ENCODE measurements at regions not wholly inside any gene's neighbourhood (a gene's known extent, or its start where the extent isn't known, plus 50 kb on each side); places are given as distances from the start of the nearest gene placed in this dataset.

GRCh38 chr7:156113731-156114130 is 301.5 kb upstream of the SHH start:
- Histone ChIP-seq H3K4me3 (no peak overlapping the region), H3K36me3 (ENCODE audit: insufficient read depth) (no peaks in the 10 kb centered on the region), H4K20me1 (replicated peaks; ENCODE audit: insufficient read depth) (no peaks in the 10 kb centered on the region), H3K4me2 (no peak overlapping the region), H3K4me1 (ENCODE audit: insufficient read depth) (no peaks in the 10 kb centered on the region), H3K9me2 (ENCODE audit: insufficient read depth) (no peaks in the 10 kb centered on the region), H3K27me3 (ENCODE audit: insufficient read depth) (no peaks in the 10 kb centered on the region), H3F3A (replicated peaks; ENCODE audit: low read depth) (no peaks in the 10 kb centered on the region), H3K79me2 (replicated peaks; ENCODE audit: insufficient read depth) (no peaks in the 10 kb centered on the region), H2AFZ (no peak overlapping the region), H3K27ac (ENCODE audit: low read depth) (no peak overlapping the region)
- TF ChIP-seq ZNF331 (CRISPR knock-in tag; IDR thresholded peaks at IDR 0.05; ENCODE audit: low read depth) (no peak), EZH2 (IDR thresholded peaks at IDR 0.05; ENCODE audit: low read depth, unreplicated experiment) (no peak)
- Mint-ChIP-seq H3K4me1 (no peaks in the 10 kb centered on the region; the same call in 2 of the 3 replicates), H3K27ac (no peak overlapping the region), H3K9me3 (peaks cover 2% of the 10 kb centered on the region; the same call in 1 of the 3 replicates), H3K4me3 (no peak overlapping the region), H3K36me3 (ENCODE audit: low read depth) (no peaks in the 10 kb centered on the region), H3K27me3 (ENCODE audit: insufficient read depth, low read depth, poor library complexity) (peaks cover 2% of the 10 kb centered on the region)
- ATAC-seq (no peak), DNase-seq (ENCODE audit: low spot score) (no peak)

GRCh38 chr7:156109988-156110387 is 297.7 kb upstream of the SHH start:
- H3K27ac Mint-ChIP-seq: no peak overlapping the region
- Histone ChIP-seq H3K9me2 (ENCODE audit: insufficient read depth) (no peaks in the 10 kb centered on the region), H4K20me1 (replicated peaks; ENCODE audit: insufficient read depth) (no peaks in the 10 kb centered on the region), H3K79me2 (replicated peaks; ENCODE audit: insufficient read depth) (no peaks in the 10 kb centered on the region), H3K4me1 (ENCODE audit: insufficient read depth) (no peaks in the 10 kb centered on the region), H3F3A (replicated peaks; ENCODE audit: low read depth) (no peaks in the 10 kb centered on the region), H3K4me2 (no peak overlapping the region), H3K36me3 (ENCODE audit: insufficient read depth) (no peaks in the 10 kb centered on the region), H2AFZ (no peak overlapping the region), H3K27me3 (ENCODE audit: insufficient read depth) (no peaks in the 10 kb centered on the region), H3K27ac (ENCODE audit: low read depth) (no peak overlapping the region), H3K4me3 (no peak overlapping the region)
- peaks cover 5% of the 10 kb centered on the region for H3K27me3 Mint-ChIP-seq (ENCODE audit: insufficient read depth, low read depth, poor library complexity)
- no peak for DNase-seq (ENCODE audit: low spot score)
- peaks cover 2% of the 10 kb centered on the region; the same call in 1 of the 3 replicates for H3K9me3 Mint-ChIP-seq
- no peaks in the 10 kb centered on the region for H3K36me3 Mint-ChIP-seq (ENCODE audit: low read depth)
- H3K4me3 Mint-ChIP-seq: no peak overlapping the region
- H3K4me1 Mint-ChIP-seq: peaks cover 5% of the 10 kb centered on the region; the same call in 1 of the 3 replicates
- no peak for ATAC-seq
- TF ChIP-seq ZNF331 (CRISPR knock-in tag; IDR thresholded peaks at IDR 0.05; ENCODE audit: low read depth): no peak
- no peak for TF ChIP-seq EZH2 (IDR thresholded peaks at IDR 0.05; ENCODE audit: low read depth, unreplicated experiment)
- no peak for TF ChIP-seq EZH2phosphoT487 (IDR thresholded peaks at IDR 0.05; ENCODE audit: unreplicated experiment)
- TF ChIP-seq NANOG (IDR thresholded peaks at IDR 0.05; ENCODE audit: borderline replicate concordance): no peak
- no peak for TF ChIP-seq ETS1 (IDR thresholded peaks at IDR 0.05)
- TF ChIP-seq ZNF114 (CRISPR knock-in tag; IDR thresholded peaks at IDR 0.05): no peak
- no peak for TF ChIP-seq CTCF (conservative IDR thresholded peaks at IDR 0.05; ENCODE audit: low read depth in 2 of 2)
- TF ChIP-seq JUNB (IDR thresholded peaks at IDR 0.05; ENCODE audit: unreplicated experiment): no peak
- no peak for TF ChIP-seq POLR2AphosphoS5 (IDR thresholded peaks at IDR 0.05; ENCODE audit: low read depth)
- no peak for TF ChIP-seq ZNF462 (CRISPR knock-in tag; IDR thresholded peaks at IDR 0.05)
- no peak for TF ChIP-seq STAT1 (IDR thresholded peaks at IDR 0.05; ENCODE audit: unreplicated experiment)

Measured in GM23338 (cell line).